IMR-90 (cell line): ENCODE measurements at regions not wholly inside any gene's neighbourhood (a gene's known extent, or its start where the extent isn't known, plus 50 kb on each side); places are given as distances from the start of the nearest gene placed in this dataset.

Experiments used
- ATAC-seq: fragments of 200-7000 bp; cut with Tn5 transposase; 2 replicates; pipeline ENCODE4 v1.9.1; 2020; ENCODE audit warnings: low read depth, mild to moderate bottlenecking, moderate library complexity
- BruUV-seq: library from RNA; stranded (reverse); fragments of 400-500 nt; replicated peaks from 2 replicates; lab custom pipeline; 2021; lab: Mats Ljungman, UMichigan
- CTCF ChIA-PET: fragments of 300-600 bp; formaldehyde crosslinking; extraction: SDS; loops from one replicate; lab custom pipeline; 2021; ENCODE audit warnings: antibody characterized with exemption; lab: Yijun Ruan, JAX
- POLR2A ChIA-PET: fragments of 300-600 bp; sonication (Branson Sonifier 250); formaldehyde crosslinking; loops from one replicate; lab custom pipeline; 2022; ENCODE audit warnings: antibody characterized with exemption; ENCODE audit not compliant: unreplicated experiment; lab: Charles Lee
- DNase-seq: peaks from one replicate; pipeline ENCODE4 v3.0.0; 2013
- H2AFZ ChIP-seq: replicated peaks from 2 replicates; pipeline ENCODE3; 2013; ENCODE audit warnings: low read length, mild to moderate bottlenecking; ENCODE audit not compliant: poor library complexity
- H2AK5ac ChIP-seq: 2 replicates; pipeline ENCODE4 v1.6.1; 2013; ENCODE audit warnings: low read depth, low read length, inconsistent platforms
- H2AK9ac ChIP-seq: replicated peaks from 2 replicates; pipeline ENCODE3; 2013; ENCODE audit warnings: mild to moderate bottlenecking, low read depth, low read length, moderate library complexity; ENCODE audit not compliant: poor library complexity
- H2BK120ac ChIP-seq: 2 replicates; pipeline ENCODE4 v1.6.1; 2013; ENCODE audit warnings: low read depth, low read length, inconsistent platforms
- H2BK15ac ChIP-seq: 3 replicates; pipeline ENCODE4 v1.6.1; 2013; ENCODE audit warnings: low read depth, low read length, inconsistent platforms
- H2BK20ac ChIP-seq: 2 replicates; pipeline ENCODE4 v1.6.1; 2013; ENCODE audit warnings: low read depth, mild to moderate bottlenecking, inconsistent platforms, low read length, moderate library complexity
- H2BK5ac ChIP-seq: 2 replicates; pipeline ENCODE4 v1.6.1; 2013; ENCODE audit warnings: mild to moderate bottlenecking, low read depth, low read length, inconsistent platforms; ENCODE audit not compliant: poor library complexity, severe bottlenecking
- H3K14ac ChIP-seq: replicated peaks from 2 replicates; pipeline ENCODE4 v1.6.1; 2013; ENCODE audit warnings: low read depth, low read length, inconsistent platforms
- H3K18ac ChIP-seq: 2 replicates; pipeline ENCODE4 v1.6.1; 2013; ENCODE audit warnings: low read depth, low read length, control low read depth
- H3K23ac ChIP-seq: 2 replicates; pipeline ENCODE4 v1.6.1; 2013; ENCODE audit warnings: low read depth, low read length, inconsistent platforms
- H3K27ac ChIP-seq: 2 replicates; pipeline ENCODE4 v1.5.1; 2013; ENCODE audit warnings: mild to moderate bottlenecking, control low read depth, low read length; ENCODE audit not compliant: insufficient read depth
- H3K27me3 ChIP-seq: 2 replicates; pipeline ENCODE4 v1.6.1; 2013; ENCODE audit warnings: low read length; ENCODE audit not compliant: control insufficient read depth, insufficient read depth
- H3K36me3 ChIP-seq: 2 replicates; pipeline ENCODE4 v1.6.1; 2013; ENCODE audit warnings: low read length, mixed read lengths; ENCODE audit not compliant: control insufficient read depth, insufficient read depth
- H3K4ac ChIP-seq: 2 replicates; pipeline ENCODE4 v1.6.1; 2013; ENCODE audit warnings: low read depth, low read length, inconsistent platforms
- H3K4me1 ChIP-seq: 2 replicates; pipeline ENCODE4 v1.6.1; 2013; ENCODE audit warnings: low read length, mixed read lengths; ENCODE audit not compliant: control insufficient read depth, insufficient read depth
- H3K4me2 ChIP-seq: 2 replicates; pipeline ENCODE4 v1.6.1; 2013; ENCODE audit warnings: low read depth, mild to moderate bottlenecking, control low read depth, low read length, moderate library complexity
- H3K4me3 ChIP-seq: 2 replicates; pipeline ENCODE4 v1.5.1; 2013; ENCODE audit warnings: low read depth, mild to moderate bottlenecking, control low read depth, low read length, moderate library complexity; ENCODE audit not compliant: insufficient read depth
- H3K56ac ChIP-seq: 2 replicates; pipeline ENCODE4 v1.6.1; 2013; ENCODE audit warnings: low read length, inconsistent platforms; ENCODE audit not compliant: insufficient read depth; ENCODE audit errors: extremely low read depth
- H3K79me1 ChIP-seq, 2 experiments: 2 replicates each; pipeline ENCODE4 v1.6.1; 2013; ENCODE audit warnings: low read length in 2 of 2, inconsistent platforms in 1 of 2, low read depth in 1 of 2
- H3K9ac ChIP-seq: 2 replicates; pipeline ENCODE4 v1.6.1; 2013; ENCODE audit warnings: low read depth, low read length, control low read depth
- H3K9me1 ChIP-seq: 2 replicates; pipeline ENCODE4 v1.6.1; 2013; ENCODE audit warnings: low read length, inconsistent platforms; ENCODE audit not compliant: insufficient read depth
- H3K9me3 ChIP-seq: 2 replicates; pipeline ENCODE4 v1.6.1; 2013; ENCODE audit warnings: low read length; ENCODE audit not compliant: control insufficient read depth, insufficient read depth
- H4K20me1 ChIP-seq: 2 replicates; pipeline ENCODE4 v1.6.1; 2013; ENCODE audit warnings: low read length, inconsistent platforms; ENCODE audit not compliant: insufficient read depth
- H4K5ac ChIP-seq: 2 replicates; pipeline ENCODE4 v1.6.1; 2013; ENCODE audit warnings: mild to moderate bottlenecking, low read depth, low read length, control low read depth
- H4K8ac ChIP-seq, 2 experiments: 2 replicates each; pipeline ENCODE4 v1.6.1; 2013; ENCODE audit warnings: low read depth in 2 of 2, low read length in 2 of 2, control low read depth in 1 of 2, inconsistent platforms in 1 of 2
- H4K91ac ChIP-seq: 2 replicates; pipeline ENCODE4 v1.6.1; 2013; ENCODE audit warnings: low read depth, low read length, inconsistent platforms; ENCODE audit not compliant: insufficient read depth
- BHLHE40 ChIP-seq: fragments of 150-350 bp; IDR thresholded peaks from 2 replicates; pipeline ENCODE4 v1.6.1; 2016; ENCODE audit warnings: mild to moderate bottlenecking, low read depth, low read length
- CEBPB ChIP-seq: IDR thresholded peaks from 2 replicates; pipeline ENCODE4 v1.6.1; 2012; ENCODE audit warnings: low read depth, low read length, improper control_type of control experiment
- MAFK ChIP-seq: IDR thresholded peaks from 2 replicates; pipeline ENCODE4 v1.6.1; 2012; ENCODE audit warnings: low read depth, low read length, improper control_type of control experiment
- MAZ ChIP-seq: IDR thresholded peaks from 2 replicates; pipeline ENCODE4 v1.6.1; 2012; ENCODE audit warnings: low read depth, mild to moderate bottlenecking, low read length, improper control_type of control experiment, moderate library complexity, borderline replicate concordance
- NFE2L2 ChIP-seq: fragments of 150-350 bp; IDR thresholded peaks from 2 replicates; pipeline ENCODE4 v1.6.1; 2016; ENCODE audit warnings: low read depth, mild to moderate bottlenecking, low read length
- RAD21 ChIP-seq: IDR thresholded peaks from 2 replicates; pipeline ENCODE4 v1.6.1; 2012; ENCODE audit warnings: low read length, improper control_type of control experiment
- RCOR1 ChIP-seq: IDR thresholded peaks from 2 replicates; pipeline ENCODE4 v1.6.1; 2012; ENCODE audit warnings: mild to moderate bottlenecking, low read length, improper control_type of control experiment; ENCODE audit not compliant: insufficient replicate concordance
- RFX5 ChIP-seq: IDR thresholded peaks from 2 replicates; pipeline ENCODE4 v1.8.0; 2012; ENCODE audit warnings: low read depth, mild to moderate bottlenecking, low read length, moderate library complexity
- SMC3 ChIP-seq: fragments of 150-350 bp; IDR thresholded peaks from 2 replicates; pipeline ENCODE4 v1.6.1; 2016; ENCODE audit warnings: low read depth, mild to moderate bottlenecking, antibody characterized with exemption, low read length, moderate library complexity
- WGBS, 2 experiments: methylation state at CpG; one replicate each; pipeline versions ENCODE4 v1.1.5 to v1.1.7; 2013; ENCODE audit warnings: missing lambda C conversion rate in 2 of 2; ENCODE audit not compliant: insufficient read length in 1 of 2; ENCODE audit errors: extremely low coverage in 2 of 2; 5-methylcytosine and 5-hydroxymethylcytosine counted together
- dilution Hi-C: fragments of 300-500 bp; cut with HindIII; formaldehyde crosslinking; loops from one replicate; pipeline ENCODE4 v1.14.3; 2018; ENCODE audit warnings: low sequenced_read_pairs; ENCODE audit not compliant: unreplicated experiment
- in situ Hi-C: fragments of 300-500 bp; cut with MboI; formaldehyde crosslinking; loops from 3 replicates; pipeline ENCODE4 v1.14.3; 2019; ENCODE audit warnings: low sequenced_read_pairs, inconsistent platforms, mixed read lengths
- intact Hi-C: fragments of 100-400 bp; cut with micrococcal nuclease; formaldehyde crosslinking; loops from 2 replicates; pipeline ENCODE4 v1.10.0; 2022

DNA sequence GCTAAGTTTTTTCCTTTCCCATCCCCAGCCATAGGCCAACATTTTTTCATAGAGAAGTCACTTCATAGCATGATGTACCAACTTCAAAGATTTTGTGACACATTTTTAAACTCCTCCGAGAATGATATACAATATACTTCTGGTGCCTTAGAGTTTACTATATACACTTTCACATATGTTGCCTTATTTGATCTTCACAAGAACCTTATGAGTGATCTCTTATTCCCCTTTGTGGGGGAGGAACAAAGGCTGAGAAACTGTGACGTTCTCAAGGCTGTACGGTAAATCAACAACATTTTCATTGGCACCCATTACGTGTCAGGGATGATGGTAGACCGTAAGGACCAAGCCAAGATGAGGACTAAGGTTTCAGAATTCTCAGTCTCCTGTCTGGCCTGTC is 130.0 kb downstream of the RFPL4B start:
- ATAC-seq = no peak
- TF ChIP-seq RAD21 (no peak), RCOR1 (no peak), MAZ (no peak), SMC3 (no peak), CEBPB (no peak), RFX5 (no peak), BHLHE40 (no peak), MAFK (no peak), NFE2L2 (no peak)
- Histone ChIP-seq H3K4ac (no peak overlapping the region), H2BK120ac (no peak overlapping the region), H3K18ac (no peak overlapping the region), H4K20me1 (no peaks in the 10 kb centered on the region), H2AK9ac (no peak overlapping the region), H3K14ac (no peak overlapping the region), H2BK15ac (no peak overlapping the region), H3K4me3 (no peak overlapping the region), H3K4me2 (no peak overlapping the region), H4K5ac (no peak overlapping the region), H3K36me3 (no peaks in the 10 kb centered on the region), H3K9me3 (no peaks in the 10 kb centered on the region), H3K23ac (no peak overlapping the region), H2AK5ac (0 out of 2 replicates have a peak overlapping the region, but pooled peaks have one; percentile 20), H3K27ac (no peak overlapping the region), H2AFZ (no peak overlapping the region), H3K4me1 (peaks cover 2% of the 10 kb centered on the region; the same call in 1 of the 2 replicates), H4K91ac (no peak overlapping the region; the same call in 1 of the 2 replicates), H2BK5ac (no peak overlapping the region), H3K56ac (no peak overlapping the region), H3K9me1 (no peaks in the 10 kb centered on the region), H4K8ac (no peak overlapping the region), H3K27me3 (no peaks in the 10 kb centered on the region), H2BK20ac (no peak overlapping the region), H3K9ac (no peak overlapping the region), H3K79me1 (no peaks in the 10 kb centered on the region)
- intact Hi-C loops = no loop called here
- BruUV-seq = no TSS peak
- POLR2A ChIA-PET = no interaction called here
- in situ Hi-C loops = no loop called here
- WGBS, 2 experiments = 81% methylated on average over 4 of the region's 5 CpGs; no CpG with 5 or more reads in 1 of the 2 experiments
- DNase-seq = no peak
- dilution Hi-C loops = no loop called here
- CTCF ChIA-PET = no interaction called here
